ENCODE measurements at regions not wholly inside any gene's neighbourhood (a gene's known extent, or its start where the extent isn't known, plus 50 kb on each side); places are given as distances from the start of the nearest gene placed in this dataset.

GRCh38 chr2:155176345-155176744, 477.9 kb downstream of the KCNJ3 start:
- DNase-seq, result no peak

GRCh38 chr2:155169317-155169716, 470.8 kb downstream of the KCNJ3 start:
- no peak for DNase-seq

- DNase-seq, result no peak
These were observed 464.0 kb downstream of the KCNJ3 start for GRCh38 chr2:155162494-155162893.

- no peak for DNase-seq
These were observed 462.8 kb downstream of the KCNJ3 start for GRCh38 chr2:155161314-155161713.

- no peak for DNase-seq
These were observed 459.2 kb downstream of the KCNJ3 start for GRCh38 chr2:155157711-155158110.

- no peak for DNase-seq
These were observed 458.6 kb downstream of the KCNJ3 start for GRCh38 chr2:155157065-155157464.

GRCh38 chr2:155151945-155152344, 453.4 kb downstream of the KCNJ3 start:
- no peak for DNase-seq

- DNase-seq, result no peak
These were observed 453.0 kb downstream of the KCNJ3 start for GRCh38 chr2:155151472-155151871.

GRCh38 chr2:155145758-155146229, 447.3 kb downstream of the KCNJ3 start:
- DNase-seq, result no peak

GRCh38 chr2:155141418-155141817, 442.9 kb downstream of the KCNJ3 start:
- DNase-seq, result no peak

GRCh38 chr2:155125585-155126230, 427.2 kb downstream of the KCNJ3 start:
- DNase-seq, result no peak

- no peak for DNase-seq
These were observed 417.4 kb downstream of the KCNJ3 start for GRCh38 chr2:155115846-155116245.

- DNase-seq, result no peak
These were observed 412.6 kb downstream of the KCNJ3 start for GRCh38 chr2:155111070-155111469.

GRCh38 chr2:155109527-155109926, 411.0 kb downstream of the KCNJ3 start:
- no peak for DNase-seq

- DNase-seq, result no peak
These were observed 401.8 kb downstream of the KCNJ3 start for GRCh38 chr2:155100261-155100660.

GRCh38 chr2:155099784-155100183, 401.3 kb downstream of the KCNJ3 start:
- DNase-seq, result peak in 1 of 56 donors; percentile 3

GRCh38 chr2:155095613-155096012, 397.1 kb downstream of the KCNJ3 start:
- DNase-seq, result no peak

- no peak for DNase-seq
These were observed 381.9 kb downstream of the KCNJ3 start for GRCh38 chr2:155080373-155080772.

- no peak for DNase-seq
These were observed 372.0 kb downstream of the KCNJ3 start for GRCh38 chr2:155070489-155070888.

- DNase-seq, result no peak
These were observed 364.4 kb downstream of the KCNJ3 start for GRCh38 chr2:155062922-155063258.

GRCh38 chr2:155062250-155062921, 363.9 kb downstream of the KCNJ3 start:
- DNase-seq, result no peak

GRCh38 chr2:155060896-155061295, 362.4 kb downstream of the KCNJ3 start:
- DNase-seq, result no peak

- no peak for DNase-seq
These were observed 356.2 kb downstream of the KCNJ3 start for GRCh38 chr2:155054712-155055111.

Data from nucleus accumbens (tissue), 56 donors.